ENCODE measurements at regions not wholly inside any gene's neighbourhood (a gene's known extent, or its start where the extent isn't known, plus 50 kb on each side); places are given as distances from the start of the nearest gene placed in this dataset.
"Not testable (repeated sequence)": the region's sequence is repeated elsewhere in the genome, so short reads cannot be mapped to it uniquely, and the experiment has no call there.

- Mint-ChIP-seq H3K9me3 (no peaks in the 10 kb centered on the region), H3K27me3 (ENCODE audit: low read depth) (no peaks in the 10 kb centered on the region), H3K4me3 (no peak overlapping the region), H3K36me3 (ENCODE audit: low read depth) (no peaks in the 10 kb centered on the region), H3K4me1 (ENCODE audit: low read depth) (no peaks in the 10 kb centered on the region), H3K27ac (no peak overlapping the region)
- no peak for DNase-seq (ENCODE audit: low spot score)
Observed at GRCh38 chr18:67455890-67456501, 60.5 kb downstream of the DSEL start.

DNA sequence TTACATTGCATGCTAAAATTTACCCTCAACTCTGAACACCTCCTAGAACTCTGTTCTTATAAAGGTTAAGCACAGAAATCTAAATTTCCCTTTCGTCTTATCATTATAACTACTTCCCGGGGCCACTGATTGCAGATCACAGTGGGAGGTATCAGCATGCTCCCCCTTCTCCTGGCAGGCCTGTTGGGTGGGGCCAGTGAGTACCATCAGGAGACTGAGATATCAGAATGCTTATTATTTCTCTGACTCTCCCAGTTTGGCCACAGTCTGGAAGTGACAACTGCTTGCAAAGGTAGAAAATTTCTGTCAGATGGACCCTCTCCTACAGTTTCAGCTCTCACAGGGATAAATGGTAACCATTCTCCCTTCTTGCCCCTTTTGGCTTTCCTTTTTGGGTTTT is 62.6 kb downstream of the DSEL start:
- Mint-ChIP-seq H3K27ac (no peak overlapping the region), H3K4me3 (no peak overlapping the region), H3K4me1 (ENCODE audit: low read depth) (no peaks in the 10 kb centered on the region), H3K9me3 (peaks cover 11% of the 10 kb centered on the region), H3K36me3 (ENCODE audit: low read depth) (no peaks in the 10 kb centered on the region), H3K27me3 (ENCODE audit: low read depth) (no peaks in the 10 kb centered on the region)
- no peak for DNase-seq (ENCODE audit: low spot score)

GRCh38 chr18:67451960-67452359 is 64.6 kb downstream of the DSEL start:
- Mint-ChIP-seq H3K27me3 (ENCODE audit: low read depth) (peaks cover 3% of the 10 kb centered on the region), H3K4me3 (no peak overlapping the region), H3K9me3 (peaks cover 16% of the 10 kb centered on the region), H3K27ac (no peak overlapping the region), H3K4me1 (ENCODE audit: low read depth) (no peaks in the 10 kb centered on the region), H3K36me3 (ENCODE audit: low read depth) (no peaks in the 10 kb centered on the region)
- DNase-seq (ENCODE audit: low spot score), result no peak

DNA sequence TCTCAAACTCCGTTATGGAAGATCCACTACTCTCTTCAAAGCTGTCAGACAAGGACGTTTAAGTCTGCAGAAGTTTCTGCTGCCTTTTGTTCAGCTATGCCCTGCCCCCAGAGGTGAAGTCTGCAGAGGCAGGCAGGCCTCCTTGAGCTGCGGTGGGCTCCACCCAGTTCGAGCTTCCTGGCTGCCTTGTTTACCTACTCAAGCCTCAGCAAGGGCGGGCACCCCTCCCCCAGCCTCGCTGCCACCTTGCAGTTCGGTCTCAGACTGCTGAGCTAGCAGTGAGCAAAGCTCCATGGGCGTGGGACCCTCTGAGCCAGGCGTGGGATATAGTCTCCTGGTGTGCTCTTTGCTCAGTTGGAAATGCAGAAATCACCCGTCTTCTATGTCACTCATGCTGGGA is 65.4 kb downstream of the DSEL start:
- not testable (repeated sequence) for H3K27ac Mint-ChIP-seq; H3K4me3 Mint-ChIP-seq; H3K4me1 Mint-ChIP-seq (ENCODE audit: low read depth); H3K36me3 Mint-ChIP-seq (ENCODE audit: low read depth); DNase-seq (ENCODE audit: low spot score); H3K27me3 Mint-ChIP-seq (ENCODE audit: low read depth)
- H3K9me3 Mint-ChIP-seq, result peaks cover 16% of the 10 kb centered on the region

DNA sequence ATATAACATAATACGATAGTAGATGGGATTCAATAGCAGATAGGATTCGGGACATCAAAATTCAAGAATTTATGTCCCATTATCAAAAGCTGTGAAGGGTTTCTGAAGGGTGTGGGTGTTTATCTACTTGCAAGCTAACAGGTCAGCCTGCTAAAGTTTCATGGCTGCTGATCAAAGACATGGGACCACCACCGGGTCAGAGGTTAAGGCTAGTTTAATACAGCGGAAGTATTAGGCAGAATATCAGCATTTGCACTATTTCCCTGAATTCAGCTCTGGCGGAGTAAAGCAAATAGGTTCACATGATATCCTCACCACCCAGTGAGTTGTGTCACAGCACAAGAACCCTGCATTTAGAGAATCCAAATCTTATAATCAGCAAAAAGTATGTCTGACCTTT is 82.5 kb downstream of the DSEL start:
- no peak overlapping the region for H3K4me3 Mint-ChIP-seq
- H3K27ac Mint-ChIP-seq, result no peak overlapping the region
- no peaks in the 10 kb centered on the region for H3K36me3 Mint-ChIP-seq (ENCODE audit: low read depth)
- peaks cover 15% of the 10 kb centered on the region for H3K9me3 Mint-ChIP-seq
- no peaks in the 10 kb centered on the region for H3K4me1 Mint-ChIP-seq (ENCODE audit: low read depth)
- no peaks in the 10 kb centered on the region for H3K27me3 Mint-ChIP-seq (ENCODE audit: low read depth)
- DNase-seq (ENCODE audit: low spot score), result no peak

GRCh38 chr18:67432806-67433205 is 83.7 kb downstream of the DSEL start:
- Mint-ChIP-seq H3K27ac (no peak overlapping the region), H3K4me3 (no peak overlapping the region), H3K27me3 (ENCODE audit: low read depth) (no peaks in the 10 kb centered on the region), H3K4me1 (ENCODE audit: low read depth) (no peaks in the 10 kb centered on the region), H3K9me3 (peaks cover 9% of the 10 kb centered on the region), H3K36me3 (ENCODE audit: low read depth) (no peaks in the 10 kb centered on the region)
- DNase-seq (ENCODE audit: low spot score), result no peak

- H3K27ac Mint-ChIP-seq, result no peak overlapping the region
- DNase-seq (ENCODE audit: low spot score), result no peak
- no peaks in the 10 kb centered on the region for H3K4me1 Mint-ChIP-seq (ENCODE audit: low read depth)
- no peaks in the 10 kb centered on the region for H3K9me3 Mint-ChIP-seq
- no peaks in the 10 kb centered on the region for H3K36me3 Mint-ChIP-seq (ENCODE audit: low read depth)
- H3K4me3 Mint-ChIP-seq, result no peak overlapping the region
- H3K27me3 Mint-ChIP-seq (ENCODE audit: low read depth), result no peaks in the 10 kb centered on the region
Observed at GRCh38 chr18:67428805-67429204, 87.7 kb downstream of the DSEL start.

GRCh38 chr18:67428158-67428557 is 88.4 kb downstream of the DSEL start:
- Mint-ChIP-seq H3K4me3 (no peak overlapping the region), H3K27ac (no peak overlapping the region), H3K27me3 (ENCODE audit: low read depth) (no peaks in the 10 kb centered on the region), H3K36me3 (ENCODE audit: low read depth) (no peaks in the 10 kb centered on the region), H3K9me3 (no peaks in the 10 kb centered on the region), H3K4me1 (ENCODE audit: low read depth) (no peaks in the 10 kb centered on the region)
- DNase-seq (ENCODE audit: low spot score), result no peak

- DNase-seq (ENCODE audit: low spot score), result no peak
- Mint-ChIP-seq H3K4me1 (ENCODE audit: low read depth) (no peaks in the 10 kb centered on the region), H3K27me3 (ENCODE audit: low read depth) (no peaks in the 10 kb centered on the region), H3K9me3 (no peaks in the 10 kb centered on the region), H3K27ac (no peak overlapping the region), H3K4me3 (no peak overlapping the region), H3K36me3 (ENCODE audit: low read depth) (no peaks in the 10 kb centered on the region)
Observed at GRCh38 chr18:67426486-67426885, 90.0 kb downstream of the DSEL start.

DNA sequence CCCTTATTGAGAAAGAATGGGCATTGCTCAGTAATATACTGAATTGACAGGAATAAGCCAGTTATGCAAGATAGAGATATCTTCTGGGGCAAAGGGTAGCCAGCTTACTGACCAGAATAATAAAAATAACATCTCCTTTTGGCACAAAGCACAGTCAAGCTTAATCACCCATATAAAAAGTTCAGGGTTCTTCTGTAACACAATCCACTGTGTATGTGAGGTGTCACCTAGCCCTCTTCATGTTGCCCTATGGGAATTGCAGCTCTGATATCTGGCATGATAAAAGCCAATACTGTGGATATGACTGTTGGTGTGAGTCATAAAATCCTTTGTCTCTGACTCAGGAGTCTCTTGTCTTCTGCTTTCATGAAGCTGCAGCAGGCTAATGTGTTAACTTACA is 90.8 kb downstream of the DSEL start:
- Mint-ChIP-seq H3K36me3 (ENCODE audit: low read depth) (no peaks in the 10 kb centered on the region), H3K9me3 (no peaks in the 10 kb centered on the region), H3K4me1 (ENCODE audit: low read depth) (no peaks in the 10 kb centered on the region), H3K27me3 (ENCODE audit: low read depth) (no peaks in the 10 kb centered on the region), H3K27ac (no peak overlapping the region), H3K4me3 (no peak overlapping the region)
- DNase-seq (ENCODE audit: low spot score), result no peak

GRCh38 chr18:67421651-67422050 is 94.9 kb downstream of the DSEL start:
- Mint-ChIP-seq H3K27ac (no peak overlapping the region), H3K4me3 (no peak overlapping the region), H3K4me1 (ENCODE audit: low read depth) (peaks cover 3% of the 10 kb centered on the region), H3K27me3 (ENCODE audit: low read depth) (peaks cover 2% of the 10 kb centered on the region), H3K9me3 (no peaks in the 10 kb centered on the region), H3K36me3 (ENCODE audit: low read depth) (no peaks in the 10 kb centered on the region)
- no peak for DNase-seq (ENCODE audit: low spot score)

DNA sequence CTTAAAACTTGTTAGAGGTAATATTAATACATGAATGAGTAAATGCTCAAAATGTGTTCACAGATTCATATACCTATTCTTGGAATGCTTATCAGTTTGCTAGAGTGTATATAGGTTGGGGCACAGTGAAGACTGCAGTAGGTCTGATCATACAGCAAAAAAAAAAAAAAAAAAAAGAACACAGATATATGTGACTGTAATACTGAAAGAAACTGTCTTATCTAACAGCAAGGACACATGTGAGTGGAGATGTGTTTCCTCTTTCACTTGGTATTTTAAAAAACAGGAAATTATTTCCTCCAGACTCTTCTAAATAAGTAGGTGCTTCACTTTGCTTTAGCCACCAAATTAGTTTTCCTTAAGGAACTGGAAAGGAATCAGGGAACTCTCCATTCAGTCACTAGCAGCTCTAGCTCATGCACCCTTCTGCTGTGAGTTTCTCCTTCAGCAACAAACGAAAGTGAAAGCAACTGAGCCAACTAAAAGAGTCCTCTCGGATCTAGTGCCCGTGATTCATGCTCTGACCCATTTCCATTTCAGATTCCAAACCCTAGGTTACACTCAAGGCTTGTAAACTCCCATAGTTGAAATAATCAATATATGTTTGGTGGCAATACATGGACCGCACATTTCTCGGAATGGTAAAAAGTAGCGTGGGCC is 98.5 kb downstream of the DSEL start:
- Mint-ChIP-seq H3K9me3 (no peaks in the 10 kb centered on the region), H3K36me3 (ENCODE audit: low read depth) (no peaks in the 10 kb centered on the region), H3K27ac (peak overlapping the region; percentile 1), H3K4me3 (peak overlapping the region; percentile 58), H3K27me3 (ENCODE audit: low read depth) (peaks cover 2% of the 10 kb centered on the region), H3K4me1 (ENCODE audit: low read depth) (peaks cover 3% of the 10 kb centered on the region)
- DNase-seq (ENCODE audit: low spot score), result peak; percentile 15

DNA sequence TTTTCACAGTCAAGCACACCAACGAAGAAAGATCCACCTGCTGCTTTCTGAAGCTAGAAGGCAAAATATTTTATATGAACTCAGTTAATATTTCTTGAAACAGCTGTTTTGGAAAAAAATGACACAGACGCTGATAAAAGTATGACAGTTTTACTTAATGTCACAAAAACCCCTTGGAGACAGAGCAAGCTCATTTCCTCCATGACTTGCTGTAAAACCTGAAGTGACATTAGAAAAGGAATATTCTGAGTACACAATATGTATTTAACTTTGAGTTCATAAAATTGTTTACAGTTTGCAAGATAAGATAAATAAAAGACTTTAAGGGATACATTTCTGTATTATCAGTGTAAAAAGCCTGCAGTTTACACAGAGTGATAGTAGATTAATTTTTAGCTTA is 105.4 kb downstream of the DSEL start:
- Mint-ChIP-seq H3K9me3 (no peaks in the 10 kb centered on the region), H3K4me1 (ENCODE audit: low read depth) (no peaks in the 10 kb centered on the region), H3K27ac (no peak overlapping the region), H3K27me3 (ENCODE audit: low read depth) (no peaks in the 10 kb centered on the region), H3K36me3 (ENCODE audit: low read depth) (no peaks in the 10 kb centered on the region), H3K4me3 (no peak overlapping the region)
- no peak for DNase-seq (ENCODE audit: low spot score)

DNA sequence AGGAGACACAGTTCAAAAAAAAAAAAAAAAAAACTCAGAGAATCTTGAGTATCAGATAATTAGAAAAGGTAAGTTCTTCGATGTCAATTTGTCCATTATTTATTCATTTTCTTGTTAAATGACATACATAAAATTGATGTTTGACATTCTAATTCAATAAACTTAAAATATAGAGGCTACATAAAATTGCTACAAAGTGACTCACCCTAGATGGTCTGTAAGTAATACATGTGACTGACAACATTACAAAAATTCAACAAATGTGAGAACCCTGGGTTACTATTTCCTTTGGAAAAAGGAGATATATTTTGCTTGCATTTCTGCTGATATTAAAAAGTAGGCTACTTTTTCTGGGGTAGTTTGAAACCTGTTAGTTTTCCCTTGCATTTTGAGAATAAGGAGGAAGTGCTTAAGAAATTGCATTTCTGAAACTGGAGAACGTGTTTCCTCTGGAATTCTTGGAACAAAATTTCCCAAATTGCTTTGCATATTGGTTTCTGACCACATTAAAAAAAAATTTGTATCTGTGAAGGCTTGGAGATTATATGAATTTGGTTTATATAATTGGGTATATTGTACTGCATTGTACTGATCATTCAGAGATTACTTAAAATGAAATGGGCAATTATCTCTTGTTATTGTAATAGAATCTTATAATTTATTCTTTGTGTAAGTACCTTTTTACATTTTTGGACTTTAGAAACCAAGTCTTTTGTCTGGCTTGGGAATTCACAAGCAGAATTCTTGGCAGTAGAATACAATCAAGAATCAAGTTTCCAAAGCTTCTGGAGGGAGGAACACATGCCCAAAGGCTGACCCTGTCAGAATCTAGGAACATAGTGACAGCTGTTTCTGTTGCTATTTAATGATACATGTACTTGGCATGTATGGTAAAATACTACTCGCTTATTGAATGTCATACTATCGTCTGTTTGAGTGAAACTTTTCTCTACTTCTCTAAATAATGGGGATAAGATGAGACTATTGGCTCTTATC is 106.1 kb downstream of the DSEL start:
- Mint-ChIP-seq H3K27me3 (ENCODE audit: low read depth) (no peaks in the 10 kb centered on the region), H3K9me3 (no peaks in the 10 kb centered on the region), H3K27ac (no peak overlapping the region), H3K4me3 (no peak overlapping the region), H3K4me1 (ENCODE audit: low read depth) (no peaks in the 10 kb centered on the region), H3K36me3 (ENCODE audit: low read depth) (no peaks in the 10 kb centered on the region)
- no peak for DNase-seq (ENCODE audit: low spot score)

Data from T-helper 2 cell treated with Interferon-gamma antibody and Interleukin-4, amounts not matched to agents 5 μg/mL and 100 μg/mL, for 36 hours (primary cell).